ENCODE measurements at regions not wholly inside any gene's neighbourhood (a gene's known extent, or its start where the extent isn't known, plus 50 kb on each side); places are given as distances from the start of the nearest gene placed in this dataset.

DNA sequence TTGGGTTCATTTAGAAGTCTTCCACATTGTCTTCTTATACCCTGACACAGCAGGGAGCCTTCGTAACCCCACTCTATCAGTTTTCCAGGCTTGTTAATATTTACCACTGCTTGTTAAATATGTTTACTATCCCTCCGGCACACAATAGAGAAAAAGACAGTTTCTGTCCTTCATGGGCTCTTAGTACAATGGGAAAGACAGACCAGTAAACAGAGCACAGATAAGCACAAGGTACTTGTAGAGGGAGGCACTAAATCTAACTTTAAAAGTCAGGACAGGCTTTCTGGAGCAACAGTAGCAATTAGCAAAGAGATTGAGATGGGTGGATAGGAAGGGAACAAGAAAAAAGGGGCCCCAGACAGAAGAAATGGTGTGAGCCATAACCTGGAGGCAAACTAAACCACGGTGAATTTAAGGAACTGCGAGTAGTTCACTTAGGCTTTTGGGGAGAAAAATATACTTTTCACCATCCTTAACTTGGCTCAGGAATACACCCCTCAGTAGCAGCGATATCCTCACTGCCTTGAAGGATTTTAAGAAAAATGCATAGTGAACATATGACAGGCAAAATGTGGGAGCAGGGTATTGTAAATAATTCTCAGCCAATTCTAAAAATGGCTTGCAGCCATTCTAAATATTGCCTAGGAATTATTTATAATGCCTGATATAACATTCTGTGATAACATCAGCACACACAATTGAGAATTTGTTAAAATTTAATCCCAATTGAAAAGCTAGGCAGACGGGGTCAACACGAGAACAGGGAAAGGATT, 383.7 kb downstream of the CDH2 start:
- Histone ChIP-seq H3K27ac (no peak overlapping the region), H3K4me3 (no peak overlapping the region), H3K27me3 (no peaks in the 10 kb centered on the region), H3K36me3 (no peaks in the 10 kb centered on the region), H3K9ac (ENCODE audit: low read depth in 2 of 2, low read length in 2 of 2) (no peak overlapping the region), H3K4me1 (no peaks in the 10 kb centered on the region), H3K9me3 (no peaks in the 10 kb centered on the region)
- DNase-seq = no peak
- TF ChIP-seq, protein P1, sequence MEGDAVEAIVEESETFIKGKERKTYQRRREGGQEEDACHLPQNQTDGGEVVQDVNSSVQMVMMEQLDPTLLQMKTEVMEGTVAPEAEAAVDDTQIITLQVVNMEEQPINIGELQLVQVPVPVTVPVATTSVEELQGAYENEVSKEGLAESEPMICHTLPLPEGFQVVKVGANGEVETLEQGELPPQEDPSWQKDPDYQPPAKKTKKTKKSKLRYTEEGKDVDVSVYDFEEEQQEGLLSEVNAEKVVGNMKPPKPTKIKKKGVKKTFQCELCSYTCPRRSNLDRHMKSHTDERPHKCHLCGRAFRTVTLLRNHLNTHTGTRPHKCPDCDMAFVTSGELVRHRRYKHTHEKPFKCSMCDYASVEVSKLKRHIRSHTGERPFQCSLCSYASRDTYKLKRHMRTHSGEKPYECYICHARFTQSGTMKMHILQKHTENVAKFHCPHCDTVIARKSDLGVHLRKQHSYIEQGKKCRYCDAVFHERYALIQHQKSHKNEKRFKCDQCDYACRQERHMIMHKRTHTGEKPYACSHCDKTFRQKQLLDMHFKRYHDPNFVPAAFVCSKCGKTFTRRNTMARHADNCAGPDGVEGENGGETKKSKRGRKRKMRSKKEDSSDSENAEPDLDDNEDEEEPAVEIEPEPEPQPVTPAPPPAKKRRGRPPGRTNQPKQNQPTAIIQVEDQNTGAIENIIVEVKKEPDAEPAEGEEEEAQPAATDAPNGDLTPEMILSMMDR (IDR thresholded peaks at IDR 0.05) = no peak
- intact Hi-C loops (cut with DNase I) = no loop called here

DNA sequence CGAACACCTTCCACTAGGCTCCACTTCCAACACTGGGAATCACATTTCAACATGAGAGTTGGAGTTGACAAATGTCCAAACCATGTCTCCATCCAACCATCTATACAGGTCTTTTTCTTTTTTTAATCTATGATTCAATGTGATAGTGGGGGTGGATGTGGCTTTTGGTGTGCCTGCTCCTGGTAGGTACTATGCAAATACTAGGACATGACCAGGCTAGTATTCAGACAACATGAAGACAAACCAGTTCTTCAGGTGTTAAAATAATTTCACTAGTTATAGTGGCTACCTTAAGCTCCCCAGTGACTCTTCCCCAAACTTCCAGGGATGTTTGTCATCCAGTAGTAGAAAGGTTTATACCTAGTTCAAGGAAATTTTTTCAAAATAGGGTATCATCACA, 387.5 kb downstream of the CDH2 start:
- H3K9me3 ChIP-seq = no peaks in the 10 kb centered on the region
- H3K4me3 ChIP-seq = no peak overlapping the region
- intact Hi-C loops (cut with DNase I) = no loop called here
- TF ChIP-seq, protein P1 (IDR thresholded peaks at IDR 0.05) = no peak
- no peak overlapping the region for H3K9ac ChIP-seq (ENCODE audit: low read depth in 2 of 2, low read length in 2 of 2)
- H3K4me1 ChIP-seq = no peaks in the 10 kb centered on the region
- no peak overlapping the region for H3K27ac ChIP-seq
- DNase-seq = no peak
- no peaks in the 10 kb centered on the region for H3K36me3 ChIP-seq
- no peaks in the 10 kb centered on the region for H3K27me3 ChIP-seq

DNA sequence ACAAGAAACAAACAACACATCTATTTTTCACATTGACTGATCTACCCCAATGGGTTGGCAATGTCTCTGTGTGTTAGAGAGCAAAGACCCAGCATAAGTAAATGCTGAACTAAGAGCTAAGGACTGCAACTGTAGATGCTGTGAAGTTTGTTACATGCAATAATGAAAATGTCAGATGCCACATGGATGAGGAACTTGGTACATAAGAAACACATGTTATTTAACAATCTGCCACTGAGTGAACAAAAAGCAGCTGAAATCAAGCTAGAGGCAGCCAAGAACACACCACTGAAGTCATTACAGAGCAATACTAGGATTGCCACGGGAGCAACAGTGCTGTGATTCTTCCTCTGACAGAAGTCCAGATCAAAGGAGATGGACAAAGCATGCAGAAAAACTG, 389.4 kb downstream of the CDH2 start:
- intact Hi-C loops (cut with DNase I) = no loop called here
- Histone ChIP-seq H3K27me3 (no peaks in the 10 kb centered on the region), H3K9me3 (no peaks in the 10 kb centered on the region), H3K4me1 (no peaks in the 10 kb centered on the region), H3K9ac (ENCODE audit: low read depth in 2 of 2, low read length in 2 of 2) (no peak overlapping the region), H3K36me3 (no peaks in the 10 kb centered on the region), H3K27ac (no peak overlapping the region), H3K4me3 (no peak overlapping the region)
- TF ChIP-seq, protein P1 (IDR thresholded peaks at IDR 0.05) = no peak
- DNase-seq = no peak

DNA sequence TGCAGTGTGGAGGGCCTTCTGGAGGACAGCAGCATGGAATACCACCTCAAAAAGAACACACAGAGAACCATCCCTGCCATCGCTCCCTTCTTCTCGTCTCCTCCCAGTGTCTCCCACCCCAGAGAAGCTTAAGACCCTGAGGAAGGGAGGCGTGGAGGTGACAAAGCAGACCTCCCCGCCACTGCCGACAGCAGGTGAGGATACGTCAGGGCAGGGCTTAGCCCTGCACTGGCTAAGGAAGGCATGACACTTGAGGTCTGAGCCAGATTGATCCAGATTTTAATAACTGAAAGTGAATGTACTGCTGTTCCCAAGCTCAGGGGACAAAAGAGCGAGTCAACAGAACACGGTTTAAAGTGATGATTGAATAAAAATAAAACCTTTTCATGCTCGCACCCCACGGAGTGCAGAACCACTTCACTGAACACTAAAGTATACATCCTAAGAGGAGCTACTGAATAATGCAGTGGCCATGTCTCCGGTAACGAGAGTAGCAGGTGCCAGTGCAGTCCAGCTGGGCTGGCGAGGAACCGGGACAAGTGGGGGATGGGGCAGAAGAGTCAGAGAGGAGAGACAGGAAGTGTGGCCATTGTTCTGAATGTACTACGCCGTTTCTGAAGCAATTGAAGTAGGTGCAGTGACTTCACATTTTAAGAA, 391.0 kb downstream of the CDH2 start:
- intact Hi-C loops (cut with DNase I) = no loop called here
- TF ChIP-seq, protein P1 (IDR thresholded peaks at IDR 0.05) = no peak
- Histone ChIP-seq H3K27ac (no peak overlapping the region), H3K36me3 (no peaks in the 10 kb centered on the region), H3K9ac (ENCODE audit: low read depth in 2 of 2, low read length in 2 of 2) (no peak overlapping the region), H3K4me1 (no peaks in the 10 kb centered on the region), H3K27me3 (no peaks in the 10 kb centered on the region), H3K4me3 (no peak overlapping the region), H3K9me3 (no peaks in the 10 kb centered on the region)
- DNase-seq = no peak

DNA sequence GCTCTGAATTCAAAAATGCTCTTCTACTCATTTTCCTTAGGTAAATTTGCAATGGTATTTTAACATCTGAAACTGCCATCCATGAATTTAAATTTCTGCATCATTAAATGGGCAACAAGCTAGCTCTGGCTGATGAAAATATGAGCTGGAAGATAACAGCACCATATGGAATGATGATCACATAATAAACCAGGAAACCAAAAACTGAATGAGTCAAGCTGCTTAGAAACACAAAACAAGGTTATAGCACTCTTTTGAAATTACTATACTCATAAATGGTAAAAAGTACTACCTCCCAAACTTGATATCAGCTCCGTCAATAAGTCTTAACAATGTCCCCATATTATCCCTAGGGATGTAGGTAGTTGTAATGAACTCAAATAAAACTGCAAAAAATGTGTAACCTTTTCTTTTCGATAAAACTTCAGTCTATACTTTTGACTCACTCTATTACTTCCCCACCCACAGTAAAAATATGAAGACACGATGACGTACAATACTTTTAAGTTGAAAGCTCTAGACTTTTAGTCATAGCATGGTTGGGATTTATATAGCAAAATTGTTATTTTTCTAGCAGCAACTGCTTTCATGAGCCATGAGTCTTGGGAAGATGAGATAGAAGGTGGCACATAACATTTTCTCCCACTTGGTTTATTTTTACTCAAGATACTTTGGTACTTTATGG, 396.7 kb downstream of the CDH2 start:
- Histone ChIP-seq H3K27ac (no peak overlapping the region), H3K9ac (ENCODE audit: low read depth in 2 of 2, low read length in 2 of 2) (no peak overlapping the region), H3K4me3 (no peak overlapping the region), H3K36me3 (no peaks in the 10 kb centered on the region), H3K27me3 (no peaks in the 10 kb centered on the region), H3K4me1 (no peaks in the 10 kb centered on the region), H3K9me3 (no peaks in the 10 kb centered on the region)
- intact Hi-C loops (cut with DNase I) = no loop called here
- TF ChIP-seq, protein P1 (IDR thresholded peaks at IDR 0.05) = no peak
- DNase-seq = no peak
